Peyer's patch (tissue), 4 donors: ENCODE measurements at regions not wholly inside any gene's neighbourhood (a gene's known extent, or its start where the extent isn't known, plus 50 kb on each side); places are given as distances from the start of the nearest gene placed in this dataset.

Source experiments
- POLR2A ChIP-seq, 2 donors: fragments of 450-650 bp; IDR thresholded peaks; one replicate each; pipeline ENCODE4 v1.5.1; 2017; ENCODE audit warnings: antibody characterized with exemption in 2 of 2, mild to moderate bottlenecking in 2 of 2, moderate library complexity in 2 of 2
- TF ChIP-seq, protein P1 (sequence below), 6 experiments: fragments of 450-650 bp in 4 of 6; fragments of 200-600 bp in 2 of 6; sonication (generic) in 1 of 6; IDR thresholded peaks; one replicate each; pipeline ENCODE4 v1.5.1; 2017 to 2019; ENCODE audit warnings: antibody characterized with exemption in 6 of 6, mild to moderate bottlenecking in 3 of 6, moderate library complexity in 1 of 6

DNA sequence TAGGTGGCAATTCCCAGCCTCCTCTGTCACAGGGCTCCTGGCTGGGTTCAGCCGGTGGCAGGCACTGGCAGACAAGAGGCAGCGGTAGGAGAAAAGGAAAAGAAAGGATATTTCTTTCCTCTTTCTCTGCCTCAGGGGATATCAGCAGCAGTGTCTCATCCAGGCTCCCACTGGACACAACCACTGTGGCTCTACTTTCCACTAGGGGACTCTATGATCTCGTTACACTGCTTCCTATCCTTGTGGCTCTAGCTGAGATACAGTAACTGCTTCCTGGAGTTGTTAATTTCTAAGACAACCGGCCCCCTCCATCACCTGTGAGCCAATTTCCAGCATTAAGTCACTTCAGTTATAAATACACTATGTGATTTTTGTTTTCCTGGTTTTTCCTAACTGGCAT lies 102.0 kb upstream of the LRFN2 start:
- TF ChIP-seq, protein P1, sequence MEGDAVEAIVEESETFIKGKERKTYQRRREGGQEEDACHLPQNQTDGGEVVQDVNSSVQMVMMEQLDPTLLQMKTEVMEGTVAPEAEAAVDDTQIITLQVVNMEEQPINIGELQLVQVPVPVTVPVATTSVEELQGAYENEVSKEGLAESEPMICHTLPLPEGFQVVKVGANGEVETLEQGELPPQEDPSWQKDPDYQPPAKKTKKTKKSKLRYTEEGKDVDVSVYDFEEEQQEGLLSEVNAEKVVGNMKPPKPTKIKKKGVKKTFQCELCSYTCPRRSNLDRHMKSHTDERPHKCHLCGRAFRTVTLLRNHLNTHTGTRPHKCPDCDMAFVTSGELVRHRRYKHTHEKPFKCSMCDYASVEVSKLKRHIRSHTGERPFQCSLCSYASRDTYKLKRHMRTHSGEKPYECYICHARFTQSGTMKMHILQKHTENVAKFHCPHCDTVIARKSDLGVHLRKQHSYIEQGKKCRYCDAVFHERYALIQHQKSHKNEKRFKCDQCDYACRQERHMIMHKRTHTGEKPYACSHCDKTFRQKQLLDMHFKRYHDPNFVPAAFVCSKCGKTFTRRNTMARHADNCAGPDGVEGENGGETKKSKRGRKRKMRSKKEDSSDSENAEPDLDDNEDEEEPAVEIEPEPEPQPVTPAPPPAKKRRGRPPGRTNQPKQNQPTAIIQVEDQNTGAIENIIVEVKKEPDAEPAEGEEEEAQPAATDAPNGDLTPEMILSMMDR (IDR thresholded peaks at IDR 0.05), result no peak
- no peak for TF ChIP-seq POLR2A (IDR thresholded peaks at IDR 0.05)
